ENCODE measurements at regions not wholly inside any gene's neighbourhood (a gene's known extent, or its start where the extent isn't known, plus 50 kb on each side); places are given as distances from the start of the nearest gene placed in this dataset.

DNA sequence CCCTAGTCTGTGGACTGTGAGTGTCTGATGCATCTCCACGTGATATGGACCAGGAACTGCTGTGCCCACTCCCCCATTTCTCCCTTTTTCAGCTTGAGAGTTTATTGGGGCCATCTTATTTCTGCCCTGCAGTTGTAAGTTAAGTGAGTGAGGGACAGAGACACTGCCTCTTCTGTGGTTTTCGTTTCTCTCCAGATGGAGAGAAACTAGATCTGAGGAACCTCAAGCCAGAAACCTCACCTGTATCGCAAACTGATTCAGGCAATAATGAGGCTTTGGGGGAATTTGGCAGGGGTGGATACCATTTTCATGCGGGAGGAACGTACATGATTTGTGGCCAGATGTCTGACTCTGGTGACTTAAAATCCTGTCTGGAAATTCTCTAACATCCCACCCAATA is 641.7 kb downstream of the TNS3 start:
- TF ChIP-seq EZH2 (IDR thresholded peaks at IDR 0.05; ENCODE audit: insufficient read depth, poor library complexity, severe bottlenecking) (no peak), EZH2phosphoT487 (IDR thresholded peaks at IDR 0.05; ENCODE audit: insufficient read depth, low read depth) (no peak)

Data from GM23248 (cell line).